Heart left ventricle (tissue), 13 donors: ENCODE measurements at regions not wholly inside any gene's neighbourhood (a gene's known extent, or its start where the extent isn't known, plus 50 kb on each side); places are given as distances from the start of the nearest gene placed in this dataset.

Experiments
- POLR2A ChIP-seq, 2 donors: fragments of 450-650 bp; IDR thresholded peaks; one replicate each; pipeline ENCODE4 v1.6.1; 2017; ENCODE audit warnings: antibody characterized with exemption in 2 of 2, mild to moderate bottlenecking in 2 of 2, moderate library complexity in 2 of 2
- TF ChIP-seq, protein P1 (sequence below), 12 donors: fragments of 200-600 bp; sonication (generic) in 4 of 12; IDR thresholded peaks; one replicate each; pipeline versions ENCODE4 v1.5.0 to v1.8.0; 2018 to 2022; ENCODE audit warnings: antibody characterized with exemption in 12 of 12, mild to moderate bottlenecking in 5 of 12
- donor health status: ischemic (EF 13 %, LVEDD 7.1; RV severe dilation, severe dysfunction).
- donor health status: DM: no; HTN: yes; CAD: no.
- donor health status: DM: no; HTN: no; CAD: no.
- donor health status: ischemic (EF 25% LVEDD 6.9; RV normal size, moderate dysfunction).
- donor health status: ischemic (EF 25% LVEDD 5.7; RV mildly dilated, moderate dysfunction).
- donor health status: ischemic (EF 35%, LVEDD 5.7; RV mildly dilated, moderate dysfunction).
- donor health status: nonischemic (EF 11% LVEDD 7.7; RV severe dilation, severe dysfunction).
- donor health status: DM: yes; HTN: yes; CAD: no.
- donor health status: PGD.
- donor health status: ischemic (EF 29% LVEDD 5.4; RV normal size, mild dysfunction).
- donor health status: nonischemic (EF 23%, LVEDD 6.1; RV moderate dilation, normal function).

GRCh38 chr20:50245498-50246366, 55.1 kb downstream of the CEBPB start:
- TF ChIP-seq, protein P1, sequence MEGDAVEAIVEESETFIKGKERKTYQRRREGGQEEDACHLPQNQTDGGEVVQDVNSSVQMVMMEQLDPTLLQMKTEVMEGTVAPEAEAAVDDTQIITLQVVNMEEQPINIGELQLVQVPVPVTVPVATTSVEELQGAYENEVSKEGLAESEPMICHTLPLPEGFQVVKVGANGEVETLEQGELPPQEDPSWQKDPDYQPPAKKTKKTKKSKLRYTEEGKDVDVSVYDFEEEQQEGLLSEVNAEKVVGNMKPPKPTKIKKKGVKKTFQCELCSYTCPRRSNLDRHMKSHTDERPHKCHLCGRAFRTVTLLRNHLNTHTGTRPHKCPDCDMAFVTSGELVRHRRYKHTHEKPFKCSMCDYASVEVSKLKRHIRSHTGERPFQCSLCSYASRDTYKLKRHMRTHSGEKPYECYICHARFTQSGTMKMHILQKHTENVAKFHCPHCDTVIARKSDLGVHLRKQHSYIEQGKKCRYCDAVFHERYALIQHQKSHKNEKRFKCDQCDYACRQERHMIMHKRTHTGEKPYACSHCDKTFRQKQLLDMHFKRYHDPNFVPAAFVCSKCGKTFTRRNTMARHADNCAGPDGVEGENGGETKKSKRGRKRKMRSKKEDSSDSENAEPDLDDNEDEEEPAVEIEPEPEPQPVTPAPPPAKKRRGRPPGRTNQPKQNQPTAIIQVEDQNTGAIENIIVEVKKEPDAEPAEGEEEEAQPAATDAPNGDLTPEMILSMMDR (IDR thresholded peaks at IDR 0.05) = no peak
- TF ChIP-seq POLR2A (IDR thresholded peaks at IDR 0.05) = no peak
